GM19397 (cell line): ENCODE measurements at regions not wholly inside any gene's neighbourhood (a gene's known extent, or its start where the extent isn't known, plus 50 kb on each side); places are given as distances from the start of the nearest gene placed in this dataset.
"Not testable (repeated sequence)": the region's sequence is repeated elsewhere in the genome, so short reads cannot be mapped to it uniquely, and the experiment has no call there.

Experiments
- ATAC-seq: cut with Tn5 transposase; IDR thresholded peaks from one replicate; pipeline ENCODE4 v1.9.1; 2021; ENCODE audit warnings: mild to moderate bottlenecking, moderate library complexity; ENCODE audit not compliant: unreplicated experiment

DNA sequence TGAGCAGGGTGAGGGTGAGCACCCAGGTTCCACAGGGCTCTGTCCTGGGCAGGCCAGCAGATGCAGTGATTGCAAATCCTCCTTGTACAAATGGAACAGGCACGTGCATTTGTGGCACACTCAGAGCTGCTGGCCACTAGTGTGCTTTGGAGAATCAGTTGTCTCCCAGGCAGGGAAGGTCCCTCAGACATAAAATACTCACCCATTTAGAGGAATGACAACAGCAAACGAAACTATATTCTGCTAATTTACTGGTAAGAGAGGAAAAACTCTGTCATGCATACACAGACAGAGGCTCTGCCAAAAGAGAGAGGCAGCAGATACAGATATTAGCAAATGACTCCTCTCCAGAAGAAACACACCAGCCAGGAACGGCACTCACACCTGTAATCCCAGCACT lies 116.5 kb upstream of the PLGLB2 start:
- ATAC-seq, result not testable (repeated sequence)

- ATAC-seq, result not testable (repeated sequence)
Observed at GRCh38 chr2:87633287-87633963, 114.5 kb upstream of the PLGLB2 start.

GRCh38 chr2:87634106-87634505 lies 113.8 kb upstream of the PLGLB2 start:
- not testable (repeated sequence) for ATAC-seq

DNA sequence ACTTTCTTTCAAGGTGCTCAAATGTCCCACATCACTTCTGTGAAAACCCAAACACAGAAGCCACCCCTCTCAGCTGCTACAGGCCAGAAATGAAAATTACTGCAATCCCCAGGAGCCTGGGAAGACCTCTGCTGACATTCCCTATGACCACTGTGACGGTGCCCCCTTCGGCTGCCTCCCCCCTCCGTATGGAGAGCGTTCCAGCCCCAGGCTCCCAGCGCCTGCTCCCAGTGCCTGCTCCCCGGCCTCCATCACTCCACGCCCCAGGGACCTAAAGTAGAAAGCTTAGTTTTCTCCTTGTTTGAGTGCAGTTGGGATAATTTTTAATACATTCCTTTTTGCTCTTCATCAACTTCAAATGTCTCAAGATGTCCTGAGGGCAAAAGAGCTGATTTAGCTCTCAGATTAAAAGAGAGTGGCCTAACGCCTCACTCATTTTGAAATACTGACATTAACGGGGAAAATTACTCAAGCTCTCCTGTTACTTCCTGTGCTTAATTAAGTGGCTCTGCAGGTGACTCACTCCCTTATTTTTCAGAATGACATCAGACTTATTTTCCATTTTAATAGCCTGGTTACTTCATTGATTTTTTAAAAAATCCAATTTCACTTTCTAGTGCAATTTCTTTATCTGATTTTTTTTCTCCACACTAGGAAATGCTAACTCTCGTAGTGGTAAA lies 112.8 kb upstream of the PLGLB2 start:
- ATAC-seq, result not testable (repeated sequence)

- not testable (repeated sequence) for ATAC-seq
Observed at GRCh38 chr2:87636246-87636645, 111.6 kb upstream of the PLGLB2 start.

DNA sequence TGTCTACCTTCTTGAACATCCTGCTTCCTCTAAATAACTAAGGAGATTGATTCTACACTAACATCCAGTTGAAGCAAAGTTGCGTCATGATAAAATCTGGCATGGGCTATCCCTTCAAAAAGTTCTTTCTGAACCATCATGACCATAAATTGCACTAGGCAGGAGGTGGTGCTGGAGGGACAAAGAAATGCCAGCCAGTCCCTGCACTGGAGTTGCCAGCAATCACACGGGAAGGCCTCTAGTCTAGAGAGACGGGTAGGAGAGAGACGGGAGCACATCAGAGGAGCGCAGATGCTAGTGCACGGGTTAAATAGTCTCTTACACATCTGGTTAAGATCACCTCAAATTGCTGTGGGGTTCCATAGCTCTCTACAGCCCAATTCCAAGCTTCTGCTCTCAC lies 111.2 kb upstream of the PLGLB2 start:
- not testable (repeated sequence) for ATAC-seq

DNA sequence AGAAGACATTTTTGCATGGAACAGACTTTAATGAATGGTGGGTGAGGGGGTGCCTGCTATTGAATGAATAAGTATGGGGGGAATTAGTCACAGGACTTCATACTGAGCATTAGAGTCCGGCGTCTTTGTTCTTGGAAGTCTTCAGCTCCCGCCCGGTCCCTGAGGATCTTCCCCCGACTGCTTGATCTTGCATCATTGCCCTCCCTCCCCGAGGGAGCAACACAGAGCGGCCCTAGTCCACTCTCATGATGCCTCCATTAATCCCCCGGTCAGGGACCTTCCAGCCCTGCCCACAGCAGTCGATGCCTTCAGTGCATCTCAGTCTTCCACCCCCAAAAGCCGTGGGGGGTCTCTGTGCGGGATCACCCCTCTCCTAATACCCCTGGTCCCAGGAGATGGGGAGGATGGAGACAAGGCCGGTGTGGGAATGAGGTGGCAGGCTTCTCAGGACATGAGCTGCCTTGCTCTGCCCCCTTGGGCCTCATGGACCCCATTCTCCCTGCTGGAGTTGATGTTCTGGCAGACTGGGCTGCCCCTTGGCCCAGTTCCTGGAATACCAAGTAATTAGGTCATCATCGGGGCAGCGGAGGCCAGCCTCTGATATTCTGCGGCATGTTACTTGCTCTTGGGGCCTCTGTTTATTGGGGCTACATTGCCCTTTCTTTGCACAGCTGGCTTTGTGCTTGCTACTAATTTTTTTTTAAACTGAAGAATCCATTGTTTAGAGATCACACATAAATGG lies 110.5 kb upstream of the PLGLB2 start:
- not testable (repeated sequence) for ATAC-seq

- not testable (repeated sequence) for ATAC-seq
Observed at GRCh38 chr2:87638114-87638807, 109.6 kb upstream of the PLGLB2 start.

- not testable (repeated sequence) for ATAC-seq
Observed at GRCh38 chr2:87638872-87639271, 109.0 kb upstream of the PLGLB2 start.

DNA sequence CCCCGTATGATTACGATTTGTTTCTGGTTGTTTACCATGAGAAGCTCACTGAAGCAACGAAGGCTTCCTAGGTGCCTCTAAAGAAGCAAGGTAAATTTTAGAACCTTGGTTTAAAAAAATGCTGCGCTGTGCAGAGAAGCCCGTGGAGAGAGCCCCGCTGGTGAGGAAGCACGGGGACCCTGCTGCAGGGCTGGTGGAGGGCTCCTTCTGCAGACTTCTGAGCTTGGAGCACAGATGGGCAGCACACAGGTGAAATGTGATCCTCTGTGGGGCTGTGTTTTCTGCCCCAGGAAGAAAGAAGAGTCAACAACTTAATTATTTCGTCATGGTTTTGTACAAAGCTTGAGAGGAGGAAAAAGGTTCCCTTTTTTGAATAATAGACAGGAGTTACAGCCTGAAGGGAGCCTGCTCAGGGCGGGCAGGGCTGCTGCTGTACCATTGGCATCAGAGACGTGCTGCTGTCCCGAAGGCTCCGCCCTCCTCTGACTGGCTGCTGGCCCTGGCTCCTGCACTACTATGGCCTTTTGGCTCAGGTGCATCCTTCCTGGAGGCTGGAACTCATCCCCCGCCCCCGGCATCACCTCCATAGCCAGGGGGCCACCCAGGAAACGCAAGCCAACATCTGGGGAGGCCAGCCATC lies 108.0 kb upstream of the PLGLB2 start:
- not testable (repeated sequence) for ATAC-seq

- not testable (repeated sequence) for ATAC-seq
Observed at GRCh38 chr2:87640961-87641563, 106.8 kb upstream of the PLGLB2 start.

GRCh38 chr2:87643165-87643564 lies 104.7 kb upstream of the PLGLB2 start:
- ATAC-seq, result not testable (repeated sequence)

- not testable (repeated sequence) for ATAC-seq
Observed at GRCh38 chr2:87647737-87648498, 100.0 kb upstream of the PLGLB2 start.

DNA sequence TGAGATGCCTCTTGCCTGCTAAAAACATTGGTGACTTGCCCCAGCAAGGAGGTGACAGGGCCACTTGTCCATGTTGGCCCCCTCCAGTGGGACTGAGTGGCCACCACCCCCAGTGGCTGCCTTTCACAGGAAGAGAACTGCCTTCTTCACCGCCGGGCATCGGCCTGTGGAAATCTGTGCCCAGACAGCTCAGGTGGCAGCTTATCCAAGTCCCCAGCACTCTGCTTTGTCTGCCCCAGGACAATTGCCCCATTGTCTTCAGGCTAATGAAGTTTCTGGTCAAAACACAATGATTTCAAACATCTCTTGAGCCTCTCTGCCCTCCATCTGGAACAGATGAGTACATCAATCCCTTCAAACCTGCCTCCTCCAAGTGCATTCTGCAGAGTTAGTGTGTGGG lies 99.1 kb upstream of the PLGLB2 start:
- not testable (repeated sequence) for ATAC-seq

DNA sequence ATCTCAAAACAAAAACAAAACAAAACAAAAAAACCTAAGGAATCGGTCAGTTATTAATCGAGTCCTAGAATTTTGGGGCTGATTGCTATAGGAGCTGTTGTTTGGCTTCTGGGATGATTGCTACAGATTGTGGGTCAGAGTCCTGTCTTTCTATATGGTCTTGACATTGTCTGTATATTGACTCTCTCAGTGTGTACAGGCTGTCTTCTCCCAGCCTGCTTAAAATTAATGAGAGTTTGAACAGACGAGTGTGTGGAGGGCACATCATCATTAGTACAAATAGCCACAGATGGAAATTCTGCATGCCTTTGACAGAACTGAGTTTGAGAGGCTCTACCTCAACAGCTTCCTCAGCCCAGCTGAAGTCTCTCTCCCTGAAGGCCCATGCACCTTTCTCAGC lies 98.0 kb upstream of the PLGLB2 start:
- ATAC-seq, result not testable (repeated sequence)

DNA sequence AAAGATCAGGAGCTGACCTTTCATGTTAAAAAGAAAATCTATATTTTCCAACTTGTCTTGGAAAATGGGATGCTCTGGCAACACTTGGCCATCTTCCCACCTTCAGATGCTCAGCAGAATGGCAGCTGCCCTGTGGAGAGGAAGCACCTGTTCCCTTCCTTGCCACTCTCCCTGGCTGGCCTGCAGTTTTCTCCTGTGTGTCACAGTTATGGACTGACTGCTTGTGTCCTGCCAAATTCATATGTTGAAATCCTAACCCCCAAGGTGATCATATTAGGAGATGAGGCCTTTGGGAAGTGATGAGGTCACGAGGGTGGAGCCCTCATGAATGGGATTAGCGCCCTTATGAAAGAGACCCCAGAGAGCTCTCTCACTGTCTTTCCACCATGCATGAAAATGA lies 97.0 kb upstream of the PLGLB2 start:
- ATAC-seq, result not testable (repeated sequence)

GRCh38 chr2:87651589-87651988 lies 96.3 kb upstream of the PLGLB2 start:
- not testable (repeated sequence) for ATAC-seq

GRCh38 chr2:87653373-87653772 lies 94.5 kb upstream of the PLGLB2 start:
- not testable (repeated sequence) for ATAC-seq

DNA sequence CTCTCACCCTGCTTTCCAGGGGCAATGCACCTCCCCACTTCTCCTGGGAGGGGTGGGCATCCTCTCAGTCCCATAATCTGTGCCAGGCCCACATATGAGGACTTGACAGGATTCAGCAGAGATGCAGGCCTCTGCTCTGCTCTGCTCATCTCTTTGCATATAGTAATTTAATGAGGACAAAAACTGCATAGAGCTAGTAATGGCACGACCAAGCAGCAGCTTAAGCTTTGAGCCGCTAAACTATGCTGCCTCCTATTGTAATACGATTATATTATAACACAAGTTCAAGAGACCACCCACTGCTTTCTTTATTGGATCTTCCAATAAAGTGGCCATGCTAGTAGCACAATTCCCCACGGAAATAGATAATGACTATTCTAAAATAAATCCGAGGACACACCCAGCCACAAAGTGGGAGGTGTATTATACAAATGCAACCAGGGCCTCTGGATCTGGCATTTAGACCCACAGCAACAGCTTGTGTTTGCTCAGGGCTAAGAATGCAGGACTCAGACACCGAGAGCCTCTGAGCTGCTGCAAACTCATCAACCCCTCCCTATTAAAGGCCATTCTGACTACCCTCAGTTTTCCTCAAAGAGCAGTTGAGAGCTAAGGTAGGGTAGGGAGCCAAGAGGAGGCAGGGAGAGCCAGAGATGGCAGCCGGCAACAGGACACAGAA lies 93.6 kb upstream of the PLGLB2 start:
- not testable (repeated sequence) for ATAC-seq
